ENCODE measurements at regions not wholly inside any gene's neighbourhood (a gene's known extent, or its start where the extent isn't known, plus 50 kb on each side); places are given as distances from the start of the nearest gene placed in this dataset. TPM values are rescaled to one million over a fixed set of nuclear protein-coding genes. Genes with fewer than 3 reads are reported as not detected.

DNA sequence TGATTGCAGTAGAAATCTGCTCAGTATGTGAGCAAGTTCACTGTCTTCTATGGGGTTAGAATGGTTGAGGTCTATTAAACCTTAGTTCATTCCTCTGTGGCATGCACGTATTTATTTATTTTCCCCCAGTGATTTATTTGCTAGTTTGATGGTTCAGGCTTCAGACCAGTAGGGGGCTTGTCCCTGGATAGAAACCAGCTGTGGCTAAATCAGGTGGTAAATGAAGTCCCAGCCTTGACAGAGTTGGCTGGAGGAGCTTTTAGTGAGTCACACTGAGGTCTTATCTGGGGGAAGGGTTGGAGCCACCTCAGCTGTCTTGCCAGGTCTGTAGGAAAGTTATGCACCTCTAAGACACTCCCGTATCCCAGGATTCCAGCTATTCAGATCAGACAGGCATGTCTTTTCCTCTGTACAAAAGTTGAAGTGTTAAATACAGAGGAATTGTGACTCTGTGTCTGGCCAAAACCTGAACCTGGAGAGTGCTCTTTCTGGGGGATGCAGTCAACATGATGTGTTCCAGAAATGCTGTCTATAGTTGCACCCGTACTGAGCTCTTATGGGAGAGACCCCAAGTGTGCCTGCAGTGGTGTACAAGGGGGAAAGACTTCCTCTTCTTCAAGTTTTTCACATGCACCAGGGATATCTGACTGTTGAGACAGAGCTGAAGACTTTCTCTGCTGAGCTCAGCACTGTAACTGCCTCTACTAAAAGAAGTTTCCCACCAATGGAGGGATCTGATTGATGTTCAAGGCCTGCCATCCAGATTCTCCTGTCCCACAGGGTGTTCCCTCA, 1322.1 kb downstream of the TMEM121 start:
- Mint-ChIP-seq H3K9me3 (ENCODE audit: low read depth) (no peaks in the 10 kb centered on the region), H3K27me3 (peaks cover 40% of the 10 kb centered on the region), H3K4me1 (peaks cover 15% of the 10 kb centered on the region), H3K4me3 (no peak overlapping the region), H3K27ac (no peak overlapping the region), H3K36me3 (no peaks in the 10 kb centered on the region)
- CTCF ChIA-PET: interaction anchor here (1.0 to 5.4 kb wide), 5 partner anchors 9 to 25 kb away, joined by 3 to 31 read pairs (median 6); no protein-coding TSS in a partner anchor
- no peak for DNase-seq
- no peak for ATAC-seq

DNA sequence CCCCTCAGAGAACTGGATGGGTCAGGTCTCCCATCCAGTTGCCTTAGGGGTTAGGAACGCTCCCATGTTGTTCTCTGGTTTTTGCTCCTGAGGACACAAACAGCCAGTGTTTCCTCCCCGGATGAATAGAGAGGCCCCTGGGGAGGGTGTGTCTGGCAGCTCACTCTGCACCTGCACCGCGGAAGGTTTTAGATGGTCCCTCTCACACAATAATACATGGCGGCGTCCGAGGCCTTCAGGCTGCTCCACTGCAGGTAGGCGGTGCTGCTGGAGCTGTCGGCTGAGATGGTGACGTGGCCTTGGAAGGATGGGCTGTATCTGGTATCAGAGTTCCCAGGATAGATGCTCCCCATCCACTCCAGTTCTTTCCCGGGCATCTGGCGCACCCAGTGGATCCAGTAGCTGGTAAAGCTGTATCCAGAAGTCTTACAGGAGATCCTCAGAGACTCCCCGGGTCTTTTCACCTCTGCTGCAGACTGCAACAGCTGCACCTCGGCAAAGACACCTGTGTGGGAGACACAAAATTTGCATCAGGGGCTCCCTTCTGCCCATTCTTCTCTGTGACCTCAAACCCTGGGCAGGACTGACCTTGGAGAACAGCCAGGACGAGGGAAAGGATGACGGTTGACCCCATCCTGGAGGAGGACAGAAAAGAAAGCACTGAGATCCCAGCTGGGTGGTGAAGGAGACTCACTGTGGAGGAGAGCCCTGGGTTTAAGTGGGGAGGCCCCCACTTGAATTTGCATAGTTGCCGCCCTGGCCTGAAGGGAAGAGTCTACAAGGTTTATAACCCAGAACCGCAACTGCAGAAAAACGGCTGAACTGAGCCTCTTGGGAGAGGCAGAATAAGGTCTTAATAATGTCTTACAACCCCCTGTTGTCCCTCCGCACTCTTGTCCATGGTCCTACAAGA, 1324.8 kb downstream of the TMEM121 start:
- CTCF ChIA-PET: no interaction called here
- H3K9me3 Mint-ChIP-seq (ENCODE audit: low read depth): no peaks in the 10 kb centered on the region
- H3K27me3 Mint-ChIP-seq: peaks cover 40% of the 10 kb centered on the region
- DNase-seq: no peak
- no peak overlapping the region for H3K27ac Mint-ChIP-seq
- no peak overlapping the region for H3K4me3 Mint-ChIP-seq
- no peaks in the 10 kb centered on the region for H3K36me3 Mint-ChIP-seq
- ATAC-seq: no peak
- H3K4me1 Mint-ChIP-seq: no peaks in the 10 kb centered on the region

DNA sequence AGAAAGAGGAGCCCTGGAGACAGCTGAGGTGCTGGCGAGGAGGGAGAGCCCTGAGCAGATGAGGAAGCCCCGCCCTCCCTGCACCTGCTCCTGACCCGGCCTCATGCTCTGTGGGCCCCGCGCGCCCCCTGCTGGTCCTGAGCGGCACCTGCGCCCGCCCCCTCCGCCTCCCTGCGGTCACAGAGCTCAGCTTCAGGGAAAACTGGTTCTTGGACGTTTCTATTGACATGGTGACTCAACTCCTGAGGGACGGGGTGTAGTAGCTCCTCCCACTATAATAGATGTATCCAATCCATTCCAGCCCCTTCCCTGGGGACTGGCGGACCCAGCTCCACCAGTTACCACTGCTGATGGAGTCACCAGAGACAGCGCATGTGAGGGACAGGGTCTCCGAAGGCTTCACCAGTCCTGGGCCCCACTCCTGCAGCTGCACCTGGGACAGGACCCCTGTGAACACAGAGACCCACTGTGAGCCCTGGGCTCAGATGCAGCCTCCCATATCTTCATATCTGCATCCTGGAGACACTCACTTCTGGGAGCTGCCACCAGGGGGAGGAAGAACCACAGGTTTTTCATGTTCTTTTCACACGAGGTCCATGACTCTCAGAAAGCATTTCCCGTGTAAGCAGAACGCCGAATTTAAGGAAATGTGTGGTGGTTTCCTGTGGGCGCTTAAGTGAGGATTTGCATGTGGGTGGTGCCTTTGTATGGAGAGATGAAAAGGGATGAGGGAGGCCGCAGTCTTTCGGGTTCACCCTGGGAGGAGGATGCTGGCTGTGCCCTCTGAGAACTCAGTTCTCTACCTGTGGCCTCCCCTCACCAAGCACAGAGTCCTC, 1346.4 kb downstream of the TMEM121 start:
- H3K36me3 Mint-ChIP-seq: no peaks in the 10 kb centered on the region
- no peak overlapping the region for H3K4me3 Mint-ChIP-seq
- CTCF ChIA-PET: interaction anchor here (0.6 to 3.3 kb wide), 21 partner anchors 9 to 209 kb away, joined by 3 to 31 read pairs (median 6); no protein-coding TSS in a partner anchor
- H3K27me3 Mint-ChIP-seq: peaks cover 37% of the 10 kb centered on the region
- ATAC-seq (peak; percentile 80), DNase-seq (peak; percentile 87)
- H3K9me3 Mint-ChIP-seq (ENCODE audit: low read depth): no peaks in the 10 kb centered on the region
- peaks cover 23% of the 10 kb centered on the region for H3K4me1 Mint-ChIP-seq
- H3K27ac Mint-ChIP-seq: no peak overlapping the region

DNA sequence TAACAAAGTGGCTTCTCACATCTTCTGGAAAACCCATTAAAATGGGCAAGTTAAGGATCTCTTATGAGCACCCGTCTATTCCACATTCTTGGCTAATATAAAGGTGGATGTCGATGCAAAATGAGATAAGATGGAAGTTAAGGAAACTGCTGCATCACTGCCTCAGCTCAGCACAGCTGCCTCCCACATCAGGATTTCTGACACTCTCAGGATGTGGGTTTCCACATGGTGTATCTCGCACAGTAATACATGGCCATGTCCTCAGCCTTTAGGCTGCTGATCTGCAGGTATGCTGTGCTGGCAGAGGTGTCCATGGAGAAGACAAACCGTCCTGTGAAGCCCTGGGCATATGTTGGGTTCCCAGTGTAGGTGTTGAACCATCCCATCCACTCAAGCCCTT, 1348.0 kb downstream of the TMEM121 start:
- ATAC-seq: peak; percentile 43
- no peak for DNase-seq

DNA sequence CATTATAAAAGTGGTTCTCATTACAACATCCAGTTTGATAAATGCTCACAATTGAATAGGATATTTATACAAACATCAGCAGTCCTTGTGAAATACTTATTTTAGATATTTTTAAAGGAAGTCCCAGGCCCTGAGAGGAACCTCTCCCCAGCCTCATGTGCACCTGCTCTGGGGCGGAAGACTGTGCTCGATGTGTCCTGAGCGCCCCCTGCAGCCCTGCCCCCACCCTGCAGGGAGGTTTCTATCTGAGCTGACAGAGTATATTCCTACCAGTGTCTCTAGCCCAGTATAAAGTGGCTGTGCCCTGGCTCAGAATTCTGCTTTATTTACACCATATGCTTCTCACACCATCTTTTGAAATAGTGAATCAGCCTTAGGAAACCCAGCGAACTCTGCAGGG, 1349.1 kb downstream of the TMEM121 start:
- no peak overlapping the region for H3K27ac Mint-ChIP-seq
- peaks cover 35% of the 10 kb centered on the region for H3K27me3 Mint-ChIP-seq
- H3K4me1 Mint-ChIP-seq: peaks cover 23% of the 10 kb centered on the region
- CTCF ChIA-PET: interaction anchor here (0.9 to 3.3 kb wide), 5 partner anchors 15 to 45 kb away, joined by 3 to 23 read pairs (median 12); no protein-coding TSS in a partner anchor
- ATAC-seq (peak; percentile 40), DNase-seq (peak; percentile 59)
- no peak overlapping the region for H3K4me3 Mint-ChIP-seq
- no peaks in the 10 kb centered on the region for H3K36me3 Mint-ChIP-seq
- H3K9me3 Mint-ChIP-seq (ENCODE audit: low read depth): no peaks in the 10 kb centered on the region

More for the DNA sequence above, 1348.0 kb downstream of the TMEM121 start:
- no peaks in the 10 kb centered on the region for H3K9me3 Mint-ChIP-seq (ENCODE audit: low read depth)
- no peak overlapping the region for H3K27ac Mint-ChIP-seq
- no peaks in the 10 kb centered on the region for H3K36me3 Mint-ChIP-seq
- no peak overlapping the region for H3K4me3 Mint-ChIP-seq
- CTCF ChIA-PET: interaction anchor here (1.8 to 3.3 kb wide), 5 partner anchors 13 to 53 kb away, joined by 12 to 31 read pairs (median 22); no protein-coding TSS in a partner anchor
- H3K27me3 Mint-ChIP-seq: peaks cover 40% of the 10 kb centered on the region
- peaks cover 23% of the 10 kb centered on the region for H3K4me1 Mint-ChIP-seq

DNA sequence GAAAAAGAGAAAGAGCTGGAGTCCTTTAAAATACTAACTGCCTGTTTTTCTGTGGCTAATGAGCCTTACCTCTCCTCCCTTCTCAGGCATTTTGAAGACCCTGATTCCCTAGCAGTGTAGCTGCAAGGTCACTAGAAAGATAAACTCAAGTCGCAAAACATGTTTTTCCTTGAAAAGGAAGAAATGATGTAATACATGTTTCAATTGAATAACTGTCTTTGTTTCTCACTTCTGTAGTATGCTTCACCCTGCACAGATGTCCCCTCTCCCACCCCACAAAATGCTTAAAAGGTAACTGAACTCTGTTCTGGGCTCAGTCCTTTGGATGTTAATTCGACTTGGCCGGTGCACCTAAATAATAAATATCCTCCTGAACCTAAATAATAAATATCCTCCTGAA, 1350.3 kb downstream of the TMEM121 start:
- ATAC-seq: no peak
- Mint-ChIP-seq H3K4me1 (peaks cover 23% of the 10 kb centered on the region), H3K4me3 (no peak overlapping the region), H3K9me3 (ENCODE audit: low read depth) (no peaks in the 10 kb centered on the region), H3K27me3 (peaks cover 35% of the 10 kb centered on the region), H3K27ac (no peak overlapping the region), H3K36me3 (no peaks in the 10 kb centered on the region)
- DNase-seq: no peak
- CTCF ChIA-PET: no interaction called here

DNA sequence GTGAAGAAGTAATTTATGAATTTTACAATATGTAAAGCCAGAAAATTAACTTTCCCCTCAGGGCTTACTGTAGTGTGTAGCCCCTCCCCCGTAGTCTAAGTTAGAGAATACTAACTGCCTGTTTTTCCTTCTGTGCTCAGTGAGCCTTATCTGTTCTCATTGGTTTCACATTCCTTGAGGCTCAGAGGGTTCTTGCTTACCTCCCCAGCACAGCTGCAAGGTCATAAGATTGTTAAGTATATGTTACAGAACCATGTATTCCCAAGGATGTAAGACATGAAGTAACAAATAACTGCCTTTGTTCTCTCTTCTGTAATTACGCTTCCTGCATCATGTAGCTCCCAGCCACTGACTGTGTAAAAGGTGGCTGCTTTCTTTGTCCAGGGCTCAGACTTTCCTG, 1351.1 kb downstream of the TMEM121 start:
- Mint-ChIP-seq H3K27ac (no peak overlapping the region), H3K4me3 (no peak overlapping the region), H3K27me3 (peaks cover 35% of the 10 kb centered on the region), H3K36me3 (no peaks in the 10 kb centered on the region), H3K9me3 (ENCODE audit: low read depth) (no peaks in the 10 kb centered on the region), H3K4me1 (peaks cover 21% of the 10 kb centered on the region)
- CTCF ChIA-PET: no interaction called here
- no peak for DNase-seq
- ATAC-seq: no peak

DNA sequence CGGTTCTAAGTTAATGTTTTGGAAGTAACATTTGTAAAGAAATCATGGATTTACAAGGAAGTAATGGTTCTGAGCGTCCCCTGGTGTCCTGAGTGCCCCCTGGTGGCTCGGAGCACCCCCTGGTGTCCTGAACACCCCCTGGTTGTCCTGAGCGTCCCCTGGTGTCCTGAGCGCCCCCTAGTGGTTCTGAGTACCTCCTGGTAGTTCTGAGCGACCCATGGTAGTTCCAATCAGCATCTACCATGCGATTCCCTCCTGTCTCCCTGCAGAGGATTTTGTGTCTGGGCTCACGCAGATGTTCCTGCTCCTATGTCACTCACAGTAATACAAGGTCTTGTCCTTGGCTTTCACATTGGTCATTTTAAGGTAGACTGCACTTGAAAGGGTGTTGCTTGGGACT, 1352.9 kb downstream of the TMEM121 start:
- no peaks in the 10 kb centered on the region for H3K36me3 Mint-ChIP-seq
- DNase-seq (peak; percentile 83), ATAC-seq (peak; percentile 86)
- H3K27ac Mint-ChIP-seq: no peak overlapping the region
- H3K27me3 Mint-ChIP-seq: peaks cover 35% of the 10 kb centered on the region
- peaks cover 8% of the 10 kb centered on the region for H3K4me1 Mint-ChIP-seq
- H3K9me3 Mint-ChIP-seq (ENCODE audit: low read depth): no peaks in the 10 kb centered on the region
- CTCF ChIA-PET: interaction anchor here (0.9 to 1.1 kb wide), 2 partner anchors 9 to 48 kb away, joined by 3 read pairs; no protein-coding TSS in a partner anchor
- no peak overlapping the region for H3K4me3 Mint-ChIP-seq

DNA sequence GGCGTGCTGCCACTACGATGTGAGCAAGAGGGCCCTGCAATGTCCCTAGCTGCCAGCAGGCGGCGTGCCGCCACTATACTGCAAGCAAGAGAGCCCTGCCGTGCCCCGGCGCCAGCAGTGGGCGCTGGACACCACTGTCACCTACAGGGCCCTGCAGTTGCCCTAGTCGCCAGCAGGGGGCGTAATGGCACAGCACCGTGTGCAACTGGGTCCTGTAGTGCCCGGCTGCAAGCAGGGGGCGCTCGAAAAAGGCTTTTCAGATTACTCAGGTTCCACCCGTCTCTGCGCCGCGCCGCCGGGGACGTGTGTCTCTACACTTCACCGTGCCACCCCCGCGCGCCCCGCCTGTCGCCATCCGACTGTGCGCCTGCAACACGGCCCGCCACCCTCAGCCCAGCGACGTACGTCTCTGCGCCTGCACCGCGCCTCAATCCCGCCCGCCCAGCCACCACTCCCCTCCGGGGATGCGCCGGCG, 1356.9 kb downstream of the TMEM121 start:
- ATAC-seq: peak; percentile 45

More for the DNA sequence above, 1356.9 kb downstream of the TMEM121 start:
- Mint-ChIP-seq H3K27ac (no peak overlapping the region), H3K36me3 (no peaks in the 10 kb centered on the region), H3K4me1 (no peaks in the 10 kb centered on the region), H3K9me3 (ENCODE audit: low read depth) (no peaks in the 10 kb centered on the region), H3K27me3 (peaks cover 14% of the 10 kb centered on the region), H3K4me3 (no peak overlapping the region)
- CTCF ChIA-PET: no interaction called here
- peak; percentile 60 for DNase-seq

Small RNA genes in the stretch of these regions (microRNA-seq; reads per million reads assigned to microRNA genes)
- gene MIR4507 (not detected), gene MIR4537 (not detected), gene MIR4538 (not detected), gene MIR4539 (not detected), gene MIR5195 (not detected), gene MIR8071-1 (not detected), gene MIR8071-2 (not detected)

Measured in activated CD8-positive, alpha-beta memory T cell treated with anti-CD3 and anti-CD28 coated beads, Interleukin-2, amount 10 ng/mL, durations not matched to agents 7 days and 5 days (primary cell).